ENCODE measurements at regions not wholly inside any gene's neighbourhood (a gene's known extent, or its start where the extent isn't known, plus 50 kb on each side); places are given as distances from the start of the nearest gene placed in this dataset.

DNA sequence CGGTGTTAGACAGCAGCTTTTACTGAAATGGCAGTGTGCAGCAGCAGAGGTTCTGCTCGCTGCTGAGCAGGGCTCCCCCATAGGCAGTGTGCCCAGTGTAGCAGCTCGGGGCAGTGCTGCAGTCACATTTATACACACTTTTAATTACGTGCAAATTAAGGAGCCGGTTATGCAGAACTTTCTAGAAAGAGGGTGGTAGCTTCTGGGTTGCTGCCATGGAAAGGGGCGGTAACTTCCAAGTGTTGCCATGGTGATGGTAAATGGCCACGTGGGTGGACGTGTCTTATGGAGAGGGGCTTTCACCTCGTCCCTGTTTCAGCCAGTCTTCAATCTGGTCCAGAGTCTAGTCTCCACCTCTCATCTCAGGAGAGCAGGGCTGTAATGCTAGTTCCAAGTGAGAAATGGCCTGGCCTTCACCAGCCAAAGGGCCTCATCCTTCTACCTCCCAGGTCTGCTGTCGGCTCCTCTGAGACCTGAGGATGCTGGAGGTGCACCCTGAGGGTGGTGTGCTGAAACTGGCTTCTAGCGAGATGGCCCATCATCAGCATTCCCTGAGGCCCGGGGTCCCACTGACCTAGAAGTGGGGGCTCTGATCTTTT lies 180.5 kb upstream of the PMEPA1 start:
- DNase-seq: no peak

DNA sequence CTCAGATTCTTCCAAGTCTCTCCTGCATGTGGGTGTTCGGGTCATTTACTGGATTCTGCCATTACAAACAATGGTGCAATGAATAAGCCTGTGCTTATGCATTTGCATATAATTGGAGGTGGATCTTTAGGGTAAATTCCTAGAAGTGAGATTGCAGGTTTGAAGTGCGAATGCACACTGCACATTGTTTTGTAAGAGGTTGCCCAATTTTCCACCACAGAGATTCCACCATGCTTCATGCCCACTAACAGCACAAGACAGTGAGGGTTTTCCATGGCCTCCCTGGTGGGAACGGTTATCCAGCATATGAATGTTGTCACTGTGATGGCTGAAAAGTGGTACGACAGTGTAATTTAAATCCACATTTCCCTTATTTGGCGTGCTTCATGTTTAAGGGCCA lies 178.8 kb upstream of the PMEPA1 start:
- DNase-seq: no peak

DNA sequence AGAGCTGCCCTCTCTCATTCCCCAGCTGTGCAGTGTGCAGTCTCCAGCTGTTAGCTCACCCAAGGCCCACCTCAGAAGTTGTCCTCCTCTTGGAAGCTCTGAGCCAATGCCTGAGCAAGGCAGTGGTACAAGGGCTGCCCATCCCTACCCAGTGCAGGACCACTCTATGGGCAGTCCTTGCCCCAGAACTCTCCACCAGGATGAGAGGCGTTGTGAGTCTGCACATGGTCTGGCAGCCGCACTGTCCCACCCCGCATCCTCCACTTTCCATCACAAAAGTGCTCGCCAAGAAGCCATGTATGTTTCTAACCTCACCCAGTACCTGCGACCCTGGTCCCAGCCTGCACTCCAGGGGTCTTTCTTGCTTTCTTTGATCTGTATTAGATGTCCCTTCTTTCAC lies 175.1 kb upstream of the PMEPA1 start:
- DNase-seq: no peak

DNA sequence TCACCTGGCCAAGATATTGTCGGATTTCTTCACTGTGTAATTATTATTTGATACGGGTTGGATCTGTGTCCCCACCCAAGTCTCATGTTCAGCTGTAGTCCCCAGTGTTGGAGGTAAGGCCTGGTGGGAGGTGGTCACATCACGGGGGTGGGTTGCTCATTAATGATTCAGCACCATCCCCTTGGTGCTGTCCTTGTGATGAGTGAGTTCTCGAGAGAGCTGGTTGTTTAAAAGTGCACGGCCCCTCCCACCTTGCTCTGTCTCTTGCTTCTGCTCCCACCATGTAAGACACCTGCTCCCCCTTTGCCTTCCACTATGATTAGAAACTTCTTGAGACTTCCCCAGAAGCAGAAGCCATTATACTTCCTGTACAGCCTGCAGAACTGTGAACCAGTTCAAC lies 173.9 kb upstream of the PMEPA1 start:
- no peak for DNase-seq

DNA sequence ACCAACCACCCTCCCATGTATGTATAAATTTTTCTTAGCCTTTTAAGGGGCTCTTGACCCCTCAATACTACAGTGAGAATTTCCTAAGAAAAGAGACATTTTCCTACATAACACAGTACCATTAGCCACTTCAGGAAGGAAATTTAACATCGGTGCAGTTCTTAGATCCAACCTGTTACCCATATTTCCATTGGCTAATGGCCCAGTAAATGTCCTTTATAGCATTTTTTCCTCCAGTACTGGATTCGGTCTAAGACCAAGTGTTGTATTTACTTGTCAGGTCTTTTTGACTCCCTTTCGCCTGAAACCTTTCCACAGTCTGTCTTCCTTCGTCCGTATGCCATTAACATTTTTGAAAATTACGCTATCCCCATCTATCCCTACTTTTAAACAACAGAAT lies 173.4 kb upstream of the PMEPA1 start:
- no peak for DNase-seq

DNA sequence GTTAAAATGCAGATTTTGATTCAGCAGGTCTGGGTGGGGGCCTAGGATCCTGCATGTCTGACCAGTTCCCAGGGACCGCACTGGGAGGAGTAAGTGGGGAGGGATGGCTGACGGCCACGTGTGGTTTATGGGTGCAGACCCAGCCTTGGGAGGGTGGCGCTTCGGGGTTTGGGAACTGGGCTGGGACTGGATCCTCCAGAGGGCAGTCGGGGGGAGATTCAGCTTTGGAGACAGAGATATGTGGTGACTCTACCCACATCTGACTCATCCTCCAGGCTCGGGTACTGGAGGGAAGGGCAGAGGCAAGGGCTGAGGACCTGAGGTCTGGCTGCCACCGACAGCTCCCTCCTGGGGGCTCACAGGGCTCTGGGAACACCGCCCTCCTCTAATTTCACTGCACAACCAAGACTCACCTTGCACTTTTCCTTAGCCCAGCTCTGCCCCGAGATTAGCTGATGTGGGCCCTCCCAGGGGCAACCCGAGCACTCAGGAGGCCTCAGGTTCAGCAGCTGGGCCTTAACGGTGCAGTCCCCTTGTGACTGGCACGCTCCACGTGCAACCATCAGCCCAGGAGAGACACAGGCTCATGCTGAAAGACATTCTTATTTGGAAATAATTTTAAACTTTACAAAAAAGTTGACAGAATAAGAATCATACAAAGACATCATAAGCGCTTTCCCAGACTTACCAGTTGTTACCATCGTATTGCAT lies 172.8 kb upstream of the PMEPA1 start:
- no peak for DNase-seq

DNA sequence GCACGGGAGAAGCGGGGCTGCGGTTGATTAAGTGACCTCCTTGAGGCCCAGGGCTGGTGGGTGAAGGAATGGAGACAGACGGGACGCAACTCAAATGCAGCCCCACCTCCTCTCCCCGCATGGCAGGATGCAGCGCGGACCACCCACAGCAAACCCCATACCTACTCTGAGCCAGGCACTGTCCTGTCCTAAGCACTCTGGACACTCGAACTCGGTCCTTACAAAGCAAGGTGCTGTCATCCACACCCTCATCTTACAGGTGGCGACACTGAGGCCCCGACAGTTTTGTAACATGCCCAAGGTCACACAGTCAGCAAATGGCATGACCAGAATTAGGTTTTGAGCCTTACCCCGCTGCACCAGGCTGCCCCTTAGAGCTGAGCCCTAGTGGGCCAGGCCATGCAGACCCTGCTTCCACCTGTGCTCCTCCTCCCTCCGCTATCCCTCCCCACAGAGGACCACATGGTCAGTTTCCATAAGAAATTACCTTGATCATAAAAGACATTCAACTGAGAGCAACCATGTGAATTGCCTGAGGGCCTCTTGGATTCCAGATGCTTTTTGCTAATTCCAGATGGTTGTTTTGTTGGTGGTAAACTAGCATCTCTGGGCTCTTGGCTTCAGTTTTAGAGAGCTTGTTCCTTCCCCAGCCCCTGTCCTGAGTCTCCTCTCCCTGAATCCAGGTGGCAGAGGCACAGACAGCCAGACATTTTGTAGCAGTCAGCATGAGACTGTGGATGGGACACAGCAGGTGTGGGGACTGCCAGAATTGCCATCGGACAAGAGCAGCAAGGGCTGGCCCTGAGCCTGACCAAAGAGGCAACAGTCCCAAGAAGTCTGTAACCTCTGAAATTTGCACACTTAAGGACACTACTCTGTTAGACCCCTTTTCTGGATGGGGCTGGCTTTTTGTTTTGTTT lies 171.9 kb upstream of the PMEPA1 start:
- no peak for DNase-seq

DNA sequence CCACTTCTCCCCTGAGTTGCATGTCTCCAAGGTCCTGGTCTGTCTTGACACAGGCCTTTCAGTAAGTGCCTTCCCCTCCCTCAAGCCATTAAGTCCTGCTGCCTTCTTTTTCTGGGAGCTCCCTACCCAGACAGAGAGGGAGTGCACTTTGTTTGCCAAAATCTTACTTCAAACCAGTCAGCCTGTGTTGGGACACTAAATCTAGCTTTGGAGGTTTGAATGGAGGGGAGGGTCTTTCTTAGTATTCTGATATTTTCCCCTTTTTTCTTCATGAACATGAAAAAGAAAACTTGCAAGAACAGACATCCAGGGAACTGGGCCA lies 170.7 kb upstream of the PMEPA1 start:
- no peak for DNase-seq

DNA sequence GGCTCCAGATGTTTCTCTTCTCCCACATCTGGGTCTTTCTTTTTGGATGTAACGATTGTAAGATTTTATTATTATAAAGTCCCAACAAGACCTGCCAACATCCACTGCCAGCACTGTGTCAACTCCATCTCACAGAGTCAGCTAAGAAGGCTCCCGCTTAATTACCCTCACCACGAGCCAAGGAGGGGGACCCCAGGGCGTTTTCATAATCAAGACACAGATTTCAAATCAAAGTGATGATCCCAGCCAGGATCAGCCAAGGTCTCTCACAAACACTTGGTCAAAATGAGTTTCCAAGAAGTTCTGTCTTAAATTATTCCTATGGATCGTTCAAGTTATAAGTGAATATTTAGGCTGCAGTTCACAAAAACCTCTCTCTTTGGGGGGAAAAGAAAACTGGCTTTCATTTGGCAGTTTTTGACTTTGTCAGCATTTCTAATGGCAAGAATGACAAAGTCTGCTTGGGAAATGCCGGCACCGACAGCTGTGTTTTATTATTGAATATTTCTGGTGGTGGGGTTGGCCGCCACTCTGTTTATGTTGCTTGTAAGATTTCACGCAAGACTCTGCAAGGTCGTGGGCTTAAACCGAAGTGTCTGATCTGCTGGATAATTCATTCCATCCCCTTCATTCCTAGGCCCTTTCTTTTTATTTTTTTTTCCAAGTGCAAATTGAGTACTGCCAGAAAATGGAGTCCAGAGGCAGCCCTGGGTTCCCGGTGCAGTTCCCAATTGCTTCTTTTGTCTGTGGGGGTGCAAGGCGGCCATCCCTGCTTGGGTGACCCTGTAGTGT lies 170.2 kb upstream of the PMEPA1 start:
- no peak for DNase-seq

DNA sequence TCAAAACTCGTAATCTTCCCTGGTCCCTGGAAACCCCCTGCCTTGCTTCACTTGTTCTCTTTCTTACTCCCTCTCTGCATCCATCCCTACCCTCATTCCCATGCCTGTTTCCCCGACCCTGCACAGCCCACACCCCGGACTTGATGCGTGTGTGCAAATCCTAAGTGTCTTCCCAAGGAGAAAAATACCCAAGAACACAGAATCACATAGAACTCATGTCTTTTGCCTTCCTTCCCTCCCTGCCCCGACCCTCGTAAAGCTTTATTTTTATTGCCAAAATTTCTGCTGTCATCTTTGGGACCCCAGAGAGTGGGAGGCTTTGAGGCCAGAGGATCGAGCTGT lies 169.6 kb upstream of the PMEPA1 start:
- no peak for DNase-seq

DNA sequence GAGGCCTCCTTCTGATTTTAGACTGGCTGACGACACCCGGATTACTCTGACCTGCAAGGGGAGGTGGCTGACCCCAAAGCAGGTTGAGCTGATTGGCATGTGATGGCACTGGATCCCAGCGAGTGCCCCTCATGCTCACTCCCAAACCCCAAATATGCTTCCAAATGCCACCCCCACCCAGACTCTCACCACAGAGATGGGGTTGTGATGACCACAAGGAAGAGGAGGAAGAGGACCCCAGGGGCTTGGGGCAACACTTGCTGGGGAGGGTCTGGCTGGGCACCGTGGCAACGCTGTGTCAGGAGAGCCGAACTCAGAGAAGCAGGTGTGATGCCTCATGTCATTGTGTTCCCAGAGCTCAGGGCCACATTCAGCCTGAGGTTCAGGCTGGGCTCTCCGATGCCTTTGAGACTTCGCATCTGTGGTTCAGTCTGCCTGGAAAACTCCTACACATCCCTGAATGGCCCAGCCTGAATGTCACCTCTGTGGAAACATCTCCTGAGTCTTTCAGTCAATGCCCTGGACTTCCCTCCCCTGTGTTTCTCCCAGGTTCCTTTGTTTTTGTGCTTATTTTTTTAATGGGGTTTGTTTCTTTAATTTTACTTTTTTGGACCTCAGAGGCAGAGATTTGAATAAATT lies 169.1 kb upstream of the PMEPA1 start:
- no peak for DNase-seq

DNA sequence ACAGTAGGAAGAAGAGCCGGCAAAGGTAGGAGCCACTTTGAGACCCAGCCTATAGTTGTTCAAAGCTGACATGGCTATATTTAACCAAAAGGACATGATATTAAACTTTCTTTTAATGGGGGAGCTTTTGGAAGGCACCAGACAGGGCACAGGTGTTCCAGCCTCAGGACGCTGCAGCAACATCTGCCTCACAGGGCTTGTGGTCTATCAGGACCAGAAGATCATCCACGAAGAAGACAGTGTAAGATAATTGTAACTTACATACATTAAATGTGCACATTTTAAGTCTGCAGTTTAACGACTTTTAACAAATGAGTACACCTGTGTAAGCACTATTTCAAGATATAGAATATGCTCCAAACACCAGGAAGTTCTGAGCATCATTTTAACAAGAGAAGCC lies 168.2 kb upstream of the PMEPA1 start:
- DNase-seq: no peak

DNA sequence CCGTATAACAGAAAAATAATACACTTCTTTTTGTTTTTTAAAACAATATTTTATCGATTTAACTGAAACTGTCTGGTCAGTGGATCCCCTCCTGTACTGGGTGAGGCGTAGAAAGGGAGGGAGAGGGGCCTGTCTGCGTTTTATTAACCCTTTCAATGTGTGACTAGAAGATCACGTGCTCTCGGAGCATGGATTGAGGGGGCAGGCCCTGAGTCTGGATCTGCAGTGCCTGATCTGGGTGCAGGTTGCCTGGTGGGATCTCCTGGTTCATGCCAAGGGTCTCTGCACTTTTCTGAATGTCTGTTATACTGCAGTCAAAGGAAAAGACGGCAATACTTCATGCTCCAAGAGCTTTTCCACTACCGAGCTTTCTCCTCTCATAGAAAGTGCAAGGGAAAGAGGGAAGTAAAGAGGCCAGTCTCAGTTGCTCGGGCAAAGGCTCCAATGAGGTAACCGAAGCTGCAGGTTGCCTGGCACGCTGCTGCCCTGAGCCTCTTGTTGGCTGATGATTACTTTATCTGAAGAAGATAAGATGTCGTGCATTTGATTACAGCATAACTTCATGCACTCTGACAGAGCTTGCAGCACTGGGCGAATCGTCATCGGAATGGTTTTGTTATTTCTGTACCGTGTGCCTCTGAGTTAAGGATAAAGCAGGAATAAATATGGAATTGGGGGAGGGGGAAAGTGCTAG lies 167.5 kb upstream of the PMEPA1 start:
- DNase-seq: no peak

DNA sequence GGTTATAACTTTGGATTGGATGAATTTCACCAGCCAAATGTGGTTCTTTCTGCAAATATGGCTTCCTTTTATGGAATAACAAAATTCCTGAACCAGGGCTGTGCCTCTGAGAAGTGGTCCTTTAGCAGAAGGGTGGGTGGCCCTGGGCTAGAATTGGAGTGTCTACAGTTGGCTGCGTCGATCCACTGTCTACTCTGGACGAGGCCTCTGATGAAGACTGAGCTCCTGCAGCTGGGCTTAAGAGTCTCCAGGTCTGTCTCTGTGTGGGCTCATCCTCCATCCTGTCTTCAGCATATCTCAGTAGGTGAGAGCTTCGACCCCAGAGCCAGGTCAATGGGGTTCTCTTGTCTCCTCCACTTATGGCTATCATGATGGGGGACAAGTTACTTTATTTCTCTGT lies 166.3 kb upstream of the PMEPA1 start:
- DNase-seq: no peak

DNA sequence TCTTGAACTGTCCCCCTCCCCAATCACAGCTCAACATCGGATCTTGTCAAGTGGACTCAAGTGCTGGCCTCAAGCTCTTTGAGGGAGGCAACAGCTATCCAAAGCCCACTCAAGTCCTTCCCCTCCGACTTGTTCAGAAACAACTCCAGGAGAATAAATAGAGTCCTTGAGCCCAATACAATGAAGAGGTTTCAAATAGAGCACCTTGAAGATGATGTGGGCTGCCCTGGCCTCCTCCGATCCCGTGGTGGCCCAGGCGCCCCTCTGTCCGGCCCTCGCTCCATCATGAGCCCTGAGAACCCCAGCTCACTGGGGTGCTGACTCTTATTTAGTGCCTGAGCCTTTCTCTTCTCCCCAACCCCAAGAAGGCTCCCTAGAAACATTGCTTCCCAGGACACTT lies 164.3 kb upstream of the PMEPA1 start:
- no peak for DNase-seq

DNA sequence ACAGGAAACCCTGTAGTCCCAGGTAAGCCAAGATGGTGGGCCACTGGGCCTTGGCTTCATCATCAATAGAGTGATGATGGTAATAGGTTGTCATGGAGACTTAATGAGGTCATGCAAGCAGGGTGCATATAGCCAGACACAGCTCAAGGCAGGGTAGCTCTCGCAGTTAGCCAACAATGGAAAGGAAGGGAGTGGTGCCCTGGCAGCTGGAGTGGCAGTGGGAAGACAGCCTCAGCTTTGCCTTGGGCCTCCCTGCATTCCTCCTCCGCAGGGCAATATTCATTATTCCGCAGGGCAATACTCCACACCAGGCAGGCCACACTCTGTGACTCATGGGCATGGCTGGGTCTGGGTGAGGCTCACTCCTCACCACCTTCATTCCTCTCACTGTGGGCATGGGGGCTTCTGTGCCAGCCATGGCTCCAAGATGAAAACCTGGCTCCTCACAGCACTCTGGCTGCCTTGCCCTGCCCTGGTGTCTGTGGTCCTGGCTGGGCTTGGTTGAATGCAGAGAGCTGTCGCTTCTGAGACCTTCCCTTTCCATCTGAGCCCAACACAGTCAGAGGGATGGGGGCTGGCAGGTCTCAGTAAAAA lies 163.1 kb upstream of the PMEPA1 start:
- DNase-seq: no peak

DNA sequence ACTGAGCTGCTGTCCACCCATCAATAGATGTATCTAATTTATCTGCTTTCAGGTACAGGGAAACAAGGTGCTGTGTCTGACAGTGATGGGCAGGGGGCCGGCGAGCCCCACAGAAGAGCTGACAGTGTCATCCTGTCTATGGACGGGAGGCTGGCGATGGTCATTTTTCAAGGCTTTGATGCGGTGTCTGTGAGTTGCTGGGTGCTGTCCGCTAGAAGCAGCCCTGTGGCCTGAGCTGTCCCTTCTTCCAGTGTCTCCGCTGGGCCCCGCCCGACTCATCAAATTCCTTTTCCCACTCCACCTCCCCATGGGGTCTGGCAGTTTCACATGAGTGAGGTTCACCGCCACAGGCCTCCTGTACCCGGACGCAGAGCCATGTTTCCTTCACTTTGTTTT lies 161.4 kb upstream of the PMEPA1 start:
- no peak for DNase-seq

DNA sequence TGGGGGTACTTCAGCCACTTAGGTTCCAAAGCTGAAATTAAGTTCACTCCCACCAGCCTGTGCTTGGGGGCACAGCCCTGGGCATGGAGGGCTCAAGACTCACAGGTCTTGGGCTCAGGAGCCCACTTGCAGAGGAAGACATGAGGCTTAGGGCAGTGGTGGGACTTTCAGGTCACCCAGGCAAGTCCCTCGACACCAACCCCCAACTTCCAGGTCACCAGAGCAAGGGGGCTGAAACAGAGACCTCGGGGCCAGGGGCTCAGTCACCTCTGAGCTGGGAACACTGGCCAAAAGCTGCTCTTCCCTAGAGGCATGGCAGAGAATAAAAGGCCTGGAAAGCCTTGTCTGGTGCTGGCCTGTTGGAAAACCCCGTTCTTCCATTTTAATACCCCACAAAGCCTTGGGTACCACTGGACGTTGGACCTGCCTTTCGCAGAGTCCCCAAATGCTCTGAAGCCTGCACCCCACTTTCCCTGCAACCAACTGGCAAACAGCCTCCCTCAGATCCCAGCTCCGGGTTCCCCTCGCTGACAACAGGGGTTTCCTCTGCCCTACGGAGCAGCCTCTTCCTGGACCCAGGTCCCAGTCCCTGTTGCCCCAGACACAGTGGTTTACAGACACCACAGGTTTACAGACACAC lies 160.9 kb upstream of the PMEPA1 start:
- DNase-seq: no peak

DNA sequence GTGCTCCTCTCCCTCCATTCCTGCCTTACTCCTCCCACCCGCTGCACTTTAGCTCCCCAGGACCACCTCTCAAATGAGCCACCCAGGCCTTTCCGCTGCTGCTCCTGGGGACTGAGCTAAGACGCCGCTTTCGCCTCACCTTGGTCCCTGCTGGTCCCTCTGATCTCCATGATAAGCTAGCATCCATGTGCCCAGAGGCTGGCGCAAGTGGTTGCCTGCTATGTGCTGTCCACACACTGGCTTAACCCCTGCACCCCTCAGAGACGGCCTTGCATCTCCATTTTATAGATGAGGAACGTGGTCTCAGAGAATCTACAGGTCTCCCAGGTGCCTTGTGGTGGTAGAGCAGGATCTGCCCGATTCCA lies 160.1 kb upstream of the PMEPA1 start:
- DNase-seq: no peak

DNA sequence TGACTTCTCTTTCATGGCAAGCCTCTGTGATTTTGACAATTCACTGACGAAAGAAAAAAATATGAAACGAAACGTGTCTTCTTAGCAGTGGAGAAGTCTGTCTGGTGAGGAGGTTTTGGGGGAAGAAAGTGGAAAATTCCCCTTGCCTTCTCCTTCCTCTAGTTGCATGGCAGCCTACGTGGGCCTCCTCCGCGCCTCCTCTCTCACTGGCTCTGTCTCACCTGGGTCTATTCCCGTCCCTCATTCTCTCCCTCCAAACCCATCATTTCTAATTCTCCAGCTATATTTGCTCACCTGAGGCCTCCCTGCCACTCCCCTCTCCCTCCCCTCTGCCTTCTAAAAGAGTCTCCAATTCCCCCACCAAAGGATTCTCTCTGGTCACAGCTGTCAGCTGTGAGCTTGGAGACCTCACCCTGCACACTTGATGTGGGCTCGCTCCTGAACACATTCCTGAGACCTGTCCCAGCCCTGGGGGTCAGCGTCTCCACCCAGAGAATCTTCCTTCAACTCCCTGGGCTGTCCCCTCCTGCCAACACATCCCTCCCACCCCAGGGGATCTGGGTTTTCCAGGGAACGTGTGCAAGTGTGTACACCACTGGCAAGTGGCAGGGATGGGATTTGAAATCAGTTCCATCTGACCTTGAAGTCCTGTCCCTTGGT lies 159.6 kb upstream of the PMEPA1 start:
- no peak for DNase-seq

DNA sequence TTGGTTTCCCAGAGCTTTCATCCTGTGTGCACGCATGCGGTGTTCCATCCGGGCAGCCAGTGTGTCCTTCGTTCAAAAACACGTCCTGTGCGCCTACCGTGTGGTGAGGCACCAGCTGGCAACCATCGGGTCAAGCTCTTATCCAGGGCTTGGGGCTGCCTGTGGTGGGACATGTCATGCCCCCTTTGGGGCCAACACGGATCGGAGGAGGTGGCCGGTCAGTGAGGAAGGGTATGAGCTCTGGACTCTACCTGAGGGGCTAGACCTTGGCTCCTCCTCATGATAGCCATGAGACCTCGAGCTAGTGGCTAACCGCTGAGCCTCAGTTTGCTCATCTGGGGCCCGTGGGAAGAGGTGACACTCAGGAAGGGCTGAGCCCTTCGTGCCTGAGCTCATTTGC lies 158.5 kb upstream of the PMEPA1 start:
- no peak for DNase-seq

Data from NCI-H1105 (cell line).